IMR-90 (cell line): ENCODE measurements at regions not wholly inside any gene's neighbourhood (a gene's known extent, or its start where the extent isn't known, plus 50 kb on each side); places are given as distances from the start of the nearest gene placed in this dataset.

Experiments used
- ATAC-seq: fragments of 200-7000 bp; cut with Tn5 transposase; 2 replicates; pipeline ENCODE4 v1.9.1; 2020; ENCODE audit warnings: low read depth, mild to moderate bottlenecking, moderate library complexity
- BruUV-seq: library from RNA; stranded (reverse); fragments of 400-500 nt; replicated peaks from 2 replicates; lab custom pipeline; 2021; lab: Mats Ljungman, UMichigan
- CTCF ChIA-PET: fragments of 300-600 bp; formaldehyde crosslinking; extraction: SDS; loops from one replicate; lab custom pipeline; 2021; ENCODE audit warnings: antibody characterized with exemption; lab: Yijun Ruan, JAX
- POLR2A ChIA-PET: fragments of 300-600 bp; sonication (Branson Sonifier 250); formaldehyde crosslinking; loops from one replicate; lab custom pipeline; 2022; ENCODE audit warnings: antibody characterized with exemption; ENCODE audit not compliant: unreplicated experiment; lab: Charles Lee
- DNase-seq: peaks from one replicate; pipeline ENCODE4 v3.0.0; 2013
- H2AFZ ChIP-seq: replicated peaks from 2 replicates; pipeline ENCODE3; 2013; ENCODE audit warnings: low read length, mild to moderate bottlenecking; ENCODE audit not compliant: poor library complexity
- H2AK5ac ChIP-seq: 2 replicates; pipeline ENCODE4 v1.6.1; 2013; ENCODE audit warnings: low read depth, low read length, inconsistent platforms
- H2AK9ac ChIP-seq: replicated peaks from 2 replicates; pipeline ENCODE3; 2013; ENCODE audit warnings: mild to moderate bottlenecking, low read depth, low read length, moderate library complexity; ENCODE audit not compliant: poor library complexity
- H2BK120ac ChIP-seq: 2 replicates; pipeline ENCODE4 v1.6.1; 2013; ENCODE audit warnings: low read depth, low read length, inconsistent platforms
- H2BK15ac ChIP-seq: 3 replicates; pipeline ENCODE4 v1.6.1; 2013; ENCODE audit warnings: low read depth, low read length, inconsistent platforms
- H2BK20ac ChIP-seq: 2 replicates; pipeline ENCODE4 v1.6.1; 2013; ENCODE audit warnings: low read depth, mild to moderate bottlenecking, inconsistent platforms, low read length, moderate library complexity
- H2BK5ac ChIP-seq: 2 replicates; pipeline ENCODE4 v1.6.1; 2013; ENCODE audit warnings: mild to moderate bottlenecking, low read depth, low read length, inconsistent platforms; ENCODE audit not compliant: poor library complexity, severe bottlenecking
- H3K14ac ChIP-seq: replicated peaks from 2 replicates; pipeline ENCODE4 v1.6.1; 2013; ENCODE audit warnings: low read depth, low read length, inconsistent platforms
- H3K18ac ChIP-seq: 2 replicates; pipeline ENCODE4 v1.6.1; 2013; ENCODE audit warnings: low read depth, low read length, control low read depth
- H3K23ac ChIP-seq: 2 replicates; pipeline ENCODE4 v1.6.1; 2013; ENCODE audit warnings: low read depth, low read length, inconsistent platforms
- H3K27ac ChIP-seq: 2 replicates; pipeline ENCODE4 v1.5.1; 2013; ENCODE audit warnings: mild to moderate bottlenecking, control low read depth, low read length; ENCODE audit not compliant: insufficient read depth
- H3K27me3 ChIP-seq: 2 replicates; pipeline ENCODE4 v1.6.1; 2013; ENCODE audit warnings: low read length; ENCODE audit not compliant: control insufficient read depth, insufficient read depth
- H3K36me3 ChIP-seq: 2 replicates; pipeline ENCODE4 v1.6.1; 2013; ENCODE audit warnings: low read length, mixed read lengths; ENCODE audit not compliant: control insufficient read depth, insufficient read depth
- H3K4ac ChIP-seq: 2 replicates; pipeline ENCODE4 v1.6.1; 2013; ENCODE audit warnings: low read depth, low read length, inconsistent platforms
- H3K4me1 ChIP-seq: 2 replicates; pipeline ENCODE4 v1.6.1; 2013; ENCODE audit warnings: low read length, mixed read lengths; ENCODE audit not compliant: control insufficient read depth, insufficient read depth
- H3K4me2 ChIP-seq: 2 replicates; pipeline ENCODE4 v1.6.1; 2013; ENCODE audit warnings: low read depth, mild to moderate bottlenecking, control low read depth, low read length, moderate library complexity
- H3K4me3 ChIP-seq: 2 replicates; pipeline ENCODE4 v1.5.1; 2013; ENCODE audit warnings: low read depth, mild to moderate bottlenecking, control low read depth, low read length, moderate library complexity; ENCODE audit not compliant: insufficient read depth
- H3K56ac ChIP-seq: 2 replicates; pipeline ENCODE4 v1.6.1; 2013; ENCODE audit warnings: low read length, inconsistent platforms; ENCODE audit not compliant: insufficient read depth; ENCODE audit errors: extremely low read depth
- H3K79me1 ChIP-seq, 2 experiments: 2 replicates each; pipeline ENCODE4 v1.6.1; 2013; ENCODE audit warnings: low read length in 2 of 2, inconsistent platforms in 1 of 2, low read depth in 1 of 2
- H3K9ac ChIP-seq: 2 replicates; pipeline ENCODE4 v1.6.1; 2013; ENCODE audit warnings: low read depth, low read length, control low read depth
- H3K9me1 ChIP-seq: 2 replicates; pipeline ENCODE4 v1.6.1; 2013; ENCODE audit warnings: low read length, inconsistent platforms; ENCODE audit not compliant: insufficient read depth
- H3K9me3 ChIP-seq: 2 replicates; pipeline ENCODE4 v1.6.1; 2013; ENCODE audit warnings: low read length; ENCODE audit not compliant: control insufficient read depth, insufficient read depth
- H4K20me1 ChIP-seq: 2 replicates; pipeline ENCODE4 v1.6.1; 2013; ENCODE audit warnings: low read length, inconsistent platforms; ENCODE audit not compliant: insufficient read depth
- H4K5ac ChIP-seq: 2 replicates; pipeline ENCODE4 v1.6.1; 2013; ENCODE audit warnings: mild to moderate bottlenecking, low read depth, low read length, control low read depth
- H4K8ac ChIP-seq, 2 experiments: 2 replicates each; pipeline ENCODE4 v1.6.1; 2013; ENCODE audit warnings: low read depth in 2 of 2, low read length in 2 of 2, control low read depth in 1 of 2, inconsistent platforms in 1 of 2
- H4K91ac ChIP-seq: 2 replicates; pipeline ENCODE4 v1.6.1; 2013; ENCODE audit warnings: low read depth, low read length, inconsistent platforms; ENCODE audit not compliant: insufficient read depth
- BHLHE40 ChIP-seq: fragments of 150-350 bp; IDR thresholded peaks from 2 replicates; pipeline ENCODE4 v1.6.1; 2016; ENCODE audit warnings: mild to moderate bottlenecking, low read depth, low read length
- CEBPB ChIP-seq: IDR thresholded peaks from 2 replicates; pipeline ENCODE4 v1.6.1; 2012; ENCODE audit warnings: low read depth, low read length, improper control_type of control experiment
- CHD1 ChIP-seq: IDR thresholded peaks from 2 replicates; pipeline ENCODE4 v1.6.1; 2012; ENCODE audit warnings: low read depth, low read length, improper control_type of control experiment
- CTCF ChIP-seq: conservative IDR thresholded peaks from 2 replicates; pipeline ENCODE4 v1.5.1; 2012; ENCODE audit warnings: mild to moderate bottlenecking, low read depth, low read length, improper control_type of control experiment
- ELK1 ChIP-seq: fragments of 150-350 bp; IDR thresholded peaks from 2 replicates; pipeline ENCODE4 v1.6.1; 2016; ENCODE audit warnings: low read depth, mild to moderate bottlenecking, low read length, moderate library complexity, borderline replicate concordance
- FOS ChIP-seq: fragments of 150-350 bp; IDR thresholded peaks from 2 replicates; pipeline ENCODE4 v1.6.1; 2016; ENCODE audit warnings: low read depth, low read length
- MAFK ChIP-seq: IDR thresholded peaks from 2 replicates; pipeline ENCODE4 v1.6.1; 2012; ENCODE audit warnings: low read depth, low read length, improper control_type of control experiment
- MAZ ChIP-seq: IDR thresholded peaks from 2 replicates; pipeline ENCODE4 v1.6.1; 2012; ENCODE audit warnings: low read depth, mild to moderate bottlenecking, low read length, improper control_type of control experiment, moderate library complexity, borderline replicate concordance
- MXI1 ChIP-seq: IDR thresholded peaks from 2 replicates; pipeline ENCODE4 v1.6.1; 2012; ENCODE audit warnings: low read depth, mild to moderate bottlenecking, low read length, moderate library complexity, borderline replicate concordance
- NFE2L2 ChIP-seq: fragments of 150-350 bp; IDR thresholded peaks from 2 replicates; pipeline ENCODE4 v1.6.1; 2016; ENCODE audit warnings: low read depth, mild to moderate bottlenecking, low read length
- POLR2A ChIP-seq: IDR thresholded peaks from 2 replicates; pipeline ENCODE4 v1.6.1; 2012; ENCODE audit warnings: mild to moderate bottlenecking, low read depth, low read length
- RAD21 ChIP-seq: IDR thresholded peaks from 2 replicates; pipeline ENCODE4 v1.6.1; 2012; ENCODE audit warnings: low read length, improper control_type of control experiment
- RCOR1 ChIP-seq: IDR thresholded peaks from 2 replicates; pipeline ENCODE4 v1.6.1; 2012; ENCODE audit warnings: mild to moderate bottlenecking, low read length, improper control_type of control experiment; ENCODE audit not compliant: insufficient replicate concordance
- RFX5 ChIP-seq: IDR thresholded peaks from 2 replicates; pipeline ENCODE4 v1.8.0; 2012; ENCODE audit warnings: low read depth, mild to moderate bottlenecking, low read length, moderate library complexity
- SMC3 ChIP-seq: fragments of 150-350 bp; IDR thresholded peaks from 2 replicates; pipeline ENCODE4 v1.6.1; 2016; ENCODE audit warnings: low read depth, mild to moderate bottlenecking, antibody characterized with exemption, low read length, moderate library complexity
- USF2 ChIP-seq: fragments of 150-350 bp; IDR thresholded peaks from 2 replicates; pipeline ENCODE4 v1.6.1; 2017; ENCODE audit warnings: mild to moderate bottlenecking, antibody characterized with exemption, low read length, low read depth
- WGBS, 2 experiments: methylation state at CpG; one replicate each; pipeline versions ENCODE4 v1.1.5 to v1.1.7; 2013; ENCODE audit warnings: missing lambda C conversion rate in 2 of 2; ENCODE audit not compliant: insufficient read length in 1 of 2; ENCODE audit errors: extremely low coverage in 2 of 2; 5-methylcytosine and 5-hydroxymethylcytosine counted together
- dilution Hi-C: fragments of 300-500 bp; cut with HindIII; formaldehyde crosslinking; loops from one replicate; pipeline ENCODE4 v1.14.3; 2018; ENCODE audit warnings: low sequenced_read_pairs; ENCODE audit not compliant: unreplicated experiment
- in situ Hi-C: fragments of 300-500 bp; cut with MboI; formaldehyde crosslinking; loops from 3 replicates; pipeline ENCODE4 v1.14.3; 2019; ENCODE audit warnings: low sequenced_read_pairs, inconsistent platforms, mixed read lengths
- intact Hi-C: fragments of 100-400 bp; cut with micrococcal nuclease; formaldehyde crosslinking; loops from 2 replicates; pipeline ENCODE4 v1.10.0; 2022

- Histone ChIP-seq H3K9ac (no peak overlapping the region), H4K8ac (no peak overlapping the region), H3K79me1 (no peaks in the 10 kb centered on the region), H3K4me3 (no peak overlapping the region), H3K23ac (no peak overlapping the region), H2BK20ac (no peak overlapping the region), H2AK5ac (no peak overlapping the region), H3K27ac (no peak overlapping the region), H4K91ac (no peak overlapping the region), H3K9me1 (no peaks in the 10 kb centered on the region), H3K14ac (no peak overlapping the region), H2AFZ (no peak overlapping the region), H2AK9ac (no peak overlapping the region), H3K56ac (no peak overlapping the region), H3K18ac (no peak overlapping the region), H2BK120ac (no peak overlapping the region), H3K4me1 (no peaks in the 10 kb centered on the region), H3K4me2 (no peak overlapping the region), H4K5ac (no peak overlapping the region), H2BK15ac (no peak overlapping the region), H3K27me3 (no peaks in the 10 kb centered on the region), H4K20me1 (no peaks in the 10 kb centered on the region), H2BK5ac (no peak overlapping the region), H3K4ac (no peak overlapping the region), H3K36me3 (no peaks in the 10 kb centered on the region), H3K9me3 (peaks cover 6% of the 10 kb centered on the region; the same call in 1 of the 2 replicates)
- intact Hi-C loops (no loop called here), in situ Hi-C loops (no loop called here), dilution Hi-C loops (no loop called here)
- TF ChIP-seq MAFK (no peak), RFX5 (no peak), CEBPB (no peak), CHD1 (no peak), BHLHE40 (no peak), FOS (no peak), CTCF (no peak), MXI1 (no peak), USF2 (no peak), RCOR1 (no peak), MAZ (no peak), SMC3 (no peak), ELK1 (no peak), RAD21 (no peak), NFE2L2 (no peak), POLR2A (no peak)
- POLR2A ChIA-PET: no interaction called here
- ATAC-seq: no peak
- CTCF ChIA-PET: no interaction called here
- 78% methylated on average over 3 of the region's 14 CpGs; no CpG with 5 or more reads in 1 of the 2 experiments for WGBS, 2 experiments
- DNase-seq: no peak
- BruUV-seq: no TSS peak
These were observed 98.3 kb upstream of the UQCRFS1 start for GRCh38 chr19:29311191-29311790.
